PC-3 (cell line): ENCODE measurements at regions not wholly inside any gene's neighbourhood (a gene's known extent, or its start where the extent isn't known, plus 50 kb on each side); places are given as distances from the start of the nearest gene placed in this dataset.

Source experiments
- EZH2 ChIP-seq: fragments of 300-600 bp; sonication (generic); IDR thresholded peaks from one replicate; pipeline ENCODE4 v1.6.1; 2017; ENCODE audit warnings: antibody characterized with exemption, mild to moderate bottlenecking, low read length; ENCODE audit not compliant: unreplicated experiment
- TF ChIP-seq, protein P1 (sequence below): fragments of 300-600 bp; sonication (generic); conservative IDR thresholded peaks from 2 replicates; pipeline ENCODE4 v1.5.1; 2017; ENCODE audit warnings: antibody characterized with exemption, low read depth, mild to moderate bottlenecking, low read length

DNA sequence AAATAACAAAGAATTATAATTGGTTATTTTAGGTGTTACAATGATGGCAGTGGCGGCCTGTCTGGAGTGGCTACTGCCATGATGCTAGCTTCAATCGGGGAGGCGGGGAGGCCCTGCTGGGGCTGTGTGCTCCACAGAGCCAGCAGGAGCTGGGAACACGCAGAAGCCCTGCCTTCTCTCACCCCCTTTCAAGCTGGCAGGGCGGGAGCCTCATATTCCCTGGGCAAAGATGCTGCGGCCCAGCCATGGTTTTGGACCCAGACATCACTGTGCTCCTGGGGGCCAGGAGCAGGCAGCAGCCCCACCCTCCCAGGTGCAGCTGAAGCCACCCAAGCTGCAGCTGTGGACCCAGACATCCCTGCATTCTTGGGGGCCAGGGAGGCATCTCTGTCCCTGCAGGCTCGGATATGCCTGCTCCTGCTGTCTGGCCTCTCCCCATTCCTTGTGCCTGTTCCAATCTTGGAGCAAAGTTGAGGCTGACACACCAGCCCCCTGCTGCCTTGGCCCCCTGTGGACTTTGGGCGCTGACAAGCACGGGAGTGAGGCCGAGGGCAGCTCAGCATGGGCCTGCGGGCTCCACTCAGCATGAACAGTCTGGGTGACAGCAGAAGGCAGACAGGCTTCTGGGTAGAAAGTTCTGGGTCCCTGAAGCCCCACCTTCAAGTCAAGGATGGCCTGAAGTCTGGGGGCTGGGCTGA lies 263.1 kb upstream of the HTR2A start:
- TF ChIP-seq, protein P1, sequence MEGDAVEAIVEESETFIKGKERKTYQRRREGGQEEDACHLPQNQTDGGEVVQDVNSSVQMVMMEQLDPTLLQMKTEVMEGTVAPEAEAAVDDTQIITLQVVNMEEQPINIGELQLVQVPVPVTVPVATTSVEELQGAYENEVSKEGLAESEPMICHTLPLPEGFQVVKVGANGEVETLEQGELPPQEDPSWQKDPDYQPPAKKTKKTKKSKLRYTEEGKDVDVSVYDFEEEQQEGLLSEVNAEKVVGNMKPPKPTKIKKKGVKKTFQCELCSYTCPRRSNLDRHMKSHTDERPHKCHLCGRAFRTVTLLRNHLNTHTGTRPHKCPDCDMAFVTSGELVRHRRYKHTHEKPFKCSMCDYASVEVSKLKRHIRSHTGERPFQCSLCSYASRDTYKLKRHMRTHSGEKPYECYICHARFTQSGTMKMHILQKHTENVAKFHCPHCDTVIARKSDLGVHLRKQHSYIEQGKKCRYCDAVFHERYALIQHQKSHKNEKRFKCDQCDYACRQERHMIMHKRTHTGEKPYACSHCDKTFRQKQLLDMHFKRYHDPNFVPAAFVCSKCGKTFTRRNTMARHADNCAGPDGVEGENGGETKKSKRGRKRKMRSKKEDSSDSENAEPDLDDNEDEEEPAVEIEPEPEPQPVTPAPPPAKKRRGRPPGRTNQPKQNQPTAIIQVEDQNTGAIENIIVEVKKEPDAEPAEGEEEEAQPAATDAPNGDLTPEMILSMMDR, result no peak
- no peak for TF ChIP-seq EZH2
